ENCODE measurements at regions not wholly inside any gene's neighbourhood (a gene's known extent, or its start where the extent isn't known, plus 50 kb on each side); places are given as distances from the start of the nearest gene placed in this dataset.
"Not testable (repeated sequence)": the region's sequence is repeated elsewhere in the genome, so short reads cannot be mapped to it uniquely, and the experiment has no call there.

- no peak for DNase-seq (ENCODE audit: low spot score)
Observed at GRCh38 chr6:121873595-121873994, 438.1 kb downstream of the GJA1 start.

- DNase-seq (ENCODE audit: low spot score), result no peak
Observed at GRCh38 chr6:121876721-121877120, 441.3 kb downstream of the GJA1 start.

- no peak for DNase-seq (ENCODE audit: low spot score)
Observed at GRCh38 chr6:121879149-121879548, 443.7 kb downstream of the GJA1 start.

GRCh38 chr6:121880831-121881230 is 445.4 kb downstream of the GJA1 start:
- no peak for DNase-seq (ENCODE audit: low spot score)

GRCh38 chr6:121881974-121882667 is 446.7 kb downstream of the GJA1 start:
- no peak for DNase-seq (ENCODE audit: low spot score)

GRCh38 chr6:121884091-121884490 is 448.6 kb downstream of the GJA1 start:
- no peak for DNase-seq (ENCODE audit: low spot score)

GRCh38 chr6:121884620-121885019 is 449.2 kb downstream of the GJA1 start:
- DNase-seq (ENCODE audit: low spot score), result no peak

GRCh38 chr6:121885399-121886152 is 450.1 kb downstream of the GJA1 start:
- no peak for DNase-seq (ENCODE audit: low spot score)

GRCh38 chr6:121886223-121886830 is 450.9 kb downstream of the GJA1 start:
- no peak for DNase-seq (ENCODE audit: low spot score)

- DNase-seq (ENCODE audit: low spot score), result no peak
Observed at GRCh38 chr6:121887724-121888123, 452.3 kb downstream of the GJA1 start.

GRCh38 chr6:121890307-121890910 is 455.0 kb downstream of the GJA1 start:
- no peak for DNase-seq (ENCODE audit: low spot score)

GRCh38 chr6:121895731-121896130 is 460.3 kb downstream of the GJA1 start:
- not testable (repeated sequence) for DNase-seq (ENCODE audit: low spot score)

GRCh38 chr6:121896363-121896762 is 460.9 kb downstream of the GJA1 start:
- DNase-seq (ENCODE audit: low spot score), result no peak

GRCh38 chr6:121896771-121897170 is 461.3 kb downstream of the GJA1 start:
- DNase-seq (ENCODE audit: low spot score), result no peak

GRCh38 chr6:121897337-121897760 is 461.9 kb downstream of the GJA1 start:
- no peak for DNase-seq (ENCODE audit: low spot score)

GRCh38 chr6:121901432-121901831 is 466.0 kb downstream of the GJA1 start:
- DNase-seq (ENCODE audit: low spot score), result no peak

- DNase-seq (ENCODE audit: low spot score), result no peak
Observed at GRCh38 chr6:121904559-121904958, 469.1 kb downstream of the GJA1 start.

- no peak for DNase-seq (ENCODE audit: low spot score)
Observed at GRCh38 chr6:121912905-121913304, 477.5 kb downstream of the GJA1 start.

GRCh38 chr6:121917263-121917829 is 481.9 kb downstream of the GJA1 start:
- no peak for DNase-seq (ENCODE audit: low spot score)

GRCh38 chr6:121917834-121918559 is 481.5 kb upstream of the HSF2 start:
- no peak for DNase-seq (ENCODE audit: low spot score)

GRCh38 chr6:121920616-121921015 is 478.8 kb upstream of the HSF2 start:
- DNase-seq (ENCODE audit: low spot score), result no peak

GRCh38 chr6:121925024-121925423 is 474.4 kb upstream of the HSF2 start:
- DNase-seq (ENCODE audit: low spot score), result no peak

Measured in germinal center (tissue), 1 donor.